Naive thymus-derived CD8-positive, alpha-beta T cell (primary cell): ENCODE measurements at regions not wholly inside any gene's neighbourhood (a gene's known extent, or its start where the extent isn't known, plus 50 kb on each side); places are given as distances from the start of the nearest gene placed in this dataset.

Experiments used
- ATAC-seq, 2 donors: fragments of 150-1000 bp; cut with Tn5 transposase in 1 of 2; sonication (Bioruptor Pico), chemical (Tn5 transposase) in 1 of 2; 1 replicate in 1 of 2; 2 replicates in 1 of 2; pipeline ENCODE4 v1.10.0; 2021; ENCODE audit warnings: mild to moderate bottlenecking in 2 of 2, moderate library complexity in 2 of 2
- POLR2A ChIA-PET: fragments of 350-600 bp; sonication (Branson Sonifier 250); formaldehyde crosslinking; loops from one replicate; lab custom pipeline; 2021; ENCODE audit warnings: antibody characterized with exemption; lab: Charles Lee
- DNase-seq, 10 donors: peaks; one replicate each; pipeline versions ENCODE4 v3.0.0 to v3.0.0-alpha.2; 2020 to 2022
- H3K27ac Mint-ChIP-seq, 10 donors: one replicate each; pipeline ENCODE4 v1.8.0; 2020 to 2022; ENCODE audit warnings: mild to moderate bottlenecking in 10 of 10, mixed read lengths in 10 of 10, moderate library complexity in 4 of 10, inconsistent platforms in 1 of 10
- H3K27me3 Mint-ChIP-seq, 5 donors: one replicate each; pipeline ENCODE4 v1.8.0; 2021 to 2022; ENCODE audit warnings: mixed read lengths in 5 of 5
- H3K36me3 Mint-ChIP-seq, 3 donors: one replicate each; pipeline ENCODE4 v1.8.0; 2020 to 2022; ENCODE audit warnings: mixed read lengths in 3 of 3, mild to moderate bottlenecking in 2 of 3, inconsistent platforms in 1 of 3
- H3K4me1 Mint-ChIP-seq, 4 donors: one replicate each; pipeline ENCODE4 v1.8.0; 2021 to 2022; ENCODE audit warnings: mixed read lengths in 4 of 4
- H3K4me3 Mint-ChIP-seq, 10 donors: one replicate each; pipeline ENCODE4 v1.8.0; 2020 to 2022; ENCODE audit warnings: mild to moderate bottlenecking in 10 of 10, mixed read lengths in 10 of 10, moderate library complexity in 6 of 10, inconsistent platforms in 1 of 10
- H3K9me3 Mint-ChIP-seq, 9 donors: one replicate each; pipeline ENCODE4 v1.8.0; 2020 to 2022; ENCODE audit warnings: mixed read lengths in 9 of 9, mild to moderate bottlenecking in 3 of 9, inconsistent platforms in 1 of 9, moderate library complexity in 1 of 9

- H3K4me1 Mint-ChIP-seq, result no peaks in the 10 kb centered on the region
- POLR2A ChIA-PET, result no interaction called here
- ATAC-seq (no peak), DNase-seq (no peak)
- H3K27ac Mint-ChIP-seq, result no peak overlapping the region
- H3K27me3 Mint-ChIP-seq, result peaks cover 19 to 70% (median 30%) of the 10 kb centered on the region in 5 donors
- peaks cover 0 to 5% (median 3%) of the 10 kb centered on the region in 3 donors for H3K36me3 Mint-ChIP-seq
- peaks cover 0 to 9% (median 0%) of the 10 kb centered on the region in 9 donors for H3K9me3 Mint-ChIP-seq
- H3K4me3 Mint-ChIP-seq, result no peak overlapping the region
Observed at GRCh38 chr5:175374166-175374875, 69.7 kb downstream of the DRD1 start.

GRCh38 chr5:175365866-175366265, 78.1 kb downstream of the DRD1 start:
- Mint-ChIP-seq H3K27me3 (peaks cover 5 to 45% (median 18%) of the 10 kb centered on the region in 5 donors), H3K36me3 (no peaks in the 10 kb centered on the region), H3K4me3 (no peak overlapping the region), H3K4me1 (no peaks in the 10 kb centered on the region), H3K27ac (no peak overlapping the region), H3K9me3 (no peaks in the 10 kb centered on the region)
- no peak for DNase-seq
- POLR2A ChIA-PET, result no interaction called here
- ATAC-seq, result no peak

- H3K27ac Mint-ChIP-seq, result no peak overlapping the region
Observed at GRCh38 chr5:175363300-175363699, 80.7 kb downstream of the DRD1 start.

GRCh38 chr5:175357995-175358394, 86.0 kb downstream of the DRD1 start:
- peaks cover 0 to 2% (median 0%) of the 10 kb centered on the region in 4 donors for H3K4me1 Mint-ChIP-seq
- no peak overlapping the region for H3K27ac Mint-ChIP-seq
- no peaks in the 10 kb centered on the region for H3K36me3 Mint-ChIP-seq
- POLR2A ChIA-PET, result no interaction called here
- no peaks in the 10 kb centered on the region for H3K9me3 Mint-ChIP-seq
- H3K4me3 Mint-ChIP-seq, result no peak overlapping the region
- ATAC-seq (no peak), DNase-seq (no peak)
- H3K27me3 Mint-ChIP-seq, result peaks cover 12 to 31% (median 16%) of the 10 kb centered on the region in 5 donors

More at GRCh38 chr5:175363300-175363699, 80.7 kb downstream of the DRD1 start:
- ATAC-seq (no peak), DNase-seq (no peak)
- H3K27me3 Mint-ChIP-seq, result peaks cover 7 to 44% (median 17%) of the 10 kb centered on the region in 5 donors
- H3K4me1 Mint-ChIP-seq, result peaks cover 0 to 2% (median 0%) of the 10 kb centered on the region in 4 donors
- no peaks in the 10 kb centered on the region for H3K36me3 Mint-ChIP-seq
- no peaks in the 10 kb centered on the region for H3K9me3 Mint-ChIP-seq
- H3K4me3 Mint-ChIP-seq, result no peak overlapping the region
- POLR2A ChIA-PET, result interaction anchor here (0.7 kb wide), 1 partner anchor 16 kb away, joined by 6 read pairs; no protein-coding TSS in a partner anchor

- Mint-ChIP-seq H3K4me3 (no peak overlapping the region), H3K27ac (no peak overlapping the region), H3K27me3 (peaks cover 14 to 31% (median 21%) of the 10 kb centered on the region in 5 donors), H3K36me3 (no peaks in the 10 kb centered on the region), H3K4me1 (peaks cover 0 to 2% (median 0%) of the 10 kb centered on the region in 4 donors), H3K9me3 (no peaks in the 10 kb centered on the region)
- ATAC-seq, result no peak
- POLR2A ChIA-PET, result no interaction called here
- DNase-seq, result no peak
Observed at GRCh38 chr5:175356428-175356827, 87.6 kb downstream of the DRD1 start.

GRCh38 chr5:175354964-175355363, 89.0 kb downstream of the DRD1 start:
- no peak overlapping the region for H3K4me3 Mint-ChIP-seq
- no peak overlapping the region for H3K27ac Mint-ChIP-seq
- no peaks in the 10 kb centered on the region for H3K4me1 Mint-ChIP-seq
- peaks cover 14 to 34% (median 24%) of the 10 kb centered on the region in 5 donors for H3K27me3 Mint-ChIP-seq
- H3K36me3 Mint-ChIP-seq, result no peaks in the 10 kb centered on the region
- no peak for DNase-seq
- no peak for ATAC-seq
- POLR2A ChIA-PET, result no interaction called here
- no peaks in the 10 kb centered on the region for H3K9me3 Mint-ChIP-seq

- H3K9me3 Mint-ChIP-seq, result no peaks in the 10 kb centered on the region
- H3K36me3 Mint-ChIP-seq, result no peaks in the 10 kb centered on the region
- POLR2A ChIA-PET, result no interaction called here
- H3K4me3 Mint-ChIP-seq, result no peak overlapping the region
- DNase-seq, result no peak
- H3K4me1 Mint-ChIP-seq, result no peaks in the 10 kb centered on the region
- peaks cover 16 to 44% (median 24%) of the 10 kb centered on the region in 5 donors for H3K27me3 Mint-ChIP-seq
- H3K27ac Mint-ChIP-seq, result no peak overlapping the region
- no peak for ATAC-seq
Observed at GRCh38 chr5:175353926-175354325, 90.1 kb downstream of the DRD1 start.

- POLR2A ChIA-PET, result no interaction called here
- no peaks in the 10 kb centered on the region for H3K36me3 Mint-ChIP-seq
Observed at GRCh38 chr5:175351897-175352590, 91.9 kb downstream of the DRD1 start.

GRCh38 chr5:175351126-175351525, 92.9 kb downstream of the DRD1 start:
- ATAC-seq, result no peak
- H3K9me3 Mint-ChIP-seq, result no peaks in the 10 kb centered on the region
- no peak overlapping the region for H3K27ac Mint-ChIP-seq
- POLR2A ChIA-PET, result no interaction called here
- no peaks in the 10 kb centered on the region for H3K36me3 Mint-ChIP-seq
- DNase-seq, result no peak
- peaks cover 19 to 54% (median 34%) of the 10 kb centered on the region in 5 donors for H3K27me3 Mint-ChIP-seq
- H3K4me3 Mint-ChIP-seq, result no peak overlapping the region
- no peaks in the 10 kb centered on the region for H3K4me1 Mint-ChIP-seq

More at GRCh38 chr5:175351897-175352590, 91.9 kb downstream of the DRD1 start:
- Mint-ChIP-seq H3K4me1 (no peaks in the 10 kb centered on the region), H3K4me3 (no peak overlapping the region), H3K27ac (no peak overlapping the region), H3K9me3 (no peaks in the 10 kb centered on the region), H3K27me3 (peaks cover 19 to 51% (median 30%) of the 10 kb centered on the region in 5 donors)
- DNase-seq, result no peak
- no peak for ATAC-seq

GRCh38 chr5:175347931-175348330, 96.1 kb downstream of the DRD1 start:
- Mint-ChIP-seq H3K4me3 (no peak overlapping the region), H3K36me3 (peaks cover 0 to 2% (median 0%) of the 10 kb centered on the region in 3 donors), H3K27me3 (peaks cover 15 to 78% (median 35%) of the 10 kb centered on the region in 5 donors), H3K4me1 (no peaks in the 10 kb centered on the region), H3K27ac (no peak overlapping the region), H3K9me3 (peaks cover 0 to 10% (median 0%) of the 10 kb centered on the region in 9 donors)
- no peak for DNase-seq
- ATAC-seq, result no peak
- POLR2A ChIA-PET, result no interaction called here

- ATAC-seq, result no peak
- Mint-ChIP-seq H3K4me3 (no peak overlapping the region), H3K27ac (no peak overlapping the region), H3K4me1 (no peaks in the 10 kb centered on the region), H3K36me3 (peaks cover 0 to 2% (median 0%) of the 10 kb centered on the region in 3 donors), H3K9me3 (peaks cover 0 to 10% (median 0%) of the 10 kb centered on the region in 9 donors), H3K27me3 (peaks cover 10 to 72% (median 28%) of the 10 kb centered on the region in 5 donors)
- no peak for DNase-seq
- POLR2A ChIA-PET, result no interaction called here
Observed at GRCh38 chr5:175347027-175347426, 97.0 kb downstream of the DRD1 start.

- POLR2A ChIA-PET, result no interaction called here
- Mint-ChIP-seq H3K9me3 (peaks cover 0 to 10% (median 0%) of the 10 kb centered on the region in 9 donors), H3K27ac (no peak overlapping the region), H3K4me3 (no peak overlapping the region), H3K27me3 (peaks cover 3 to 47% (median 12%) of the 10 kb centered on the region in 5 donors), H3K36me3 (peaks cover 0 to 2% (median 0%) of the 10 kb centered on the region in 3 donors), H3K4me1 (no peaks in the 10 kb centered on the region)
- no peak for ATAC-seq
- DNase-seq, result no peak
Observed at GRCh38 chr5:175344331-175345195, 99.4 kb downstream of the DRD1 start.
